WTC11 (cell line): ENCODE measurements at regions not wholly inside any gene's neighbourhood (a gene's known extent, or its start where the extent isn't known, plus 50 kb on each side); places are given as distances from the start of the nearest gene placed in this dataset.

ENCODE experiments used
- ATAC-seq: fragments of 200-7000 bp; cut with Tn5 transposase; 2 replicates; pipeline ENCODE4 v1.10.0; 2021; ENCODE audit warnings: mild to moderate bottlenecking, moderate library complexity
- CTCF ChIA-PET: fragments of 300-600 bp; sonication (Branson Sonifier 250); formaldehyde crosslinking; loops from one replicate; lab custom pipeline; 2021; ENCODE audit warnings: antibody characterized with exemption; lab: Charles Lee
- POLR2A ChIA-PET: fragments of 350-600 bp; sonication (Branson Sonifier 250); formaldehyde crosslinking; loops from one replicate; lab custom pipeline; 2021; ENCODE audit warnings: antibody characterized with exemption; lab: Charles Lee
- DNase-seq: peaks from one replicate; pipeline ENCODE4 v3.0.0; 2021; ENCODE audit warnings: low spot score
- H3K27ac Mint-ChIP-seq: 2 replicates; pipeline ENCODE4 v1.8.0; 2021; ENCODE audit warnings: mixed read lengths
- H3K27me3 Mint-ChIP-seq: 2 replicates; pipeline ENCODE4 v1.8.0; 2021; ENCODE audit warnings: low read depth, mild to moderate bottlenecking, moderate library complexity, mixed read lengths
- H3K36me3 Mint-ChIP-seq: 2 replicates; pipeline ENCODE4 v1.8.0; 2021; ENCODE audit warnings: mixed read lengths
- H3K4me1 Mint-ChIP-seq: 2 replicates; pipeline ENCODE4 v1.8.0; 2022; ENCODE audit warnings: mixed read lengths
- H3K4me3 Mint-ChIP-seq: 2 replicates; pipeline ENCODE4 v1.8.0; 2021; ENCODE audit warnings: mild to moderate bottlenecking, moderate library complexity, mixed read lengths
- H3K9me3 Mint-ChIP-seq: 2 replicates; pipeline ENCODE4 v1.8.0; 2021; ENCODE audit warnings: mixed read lengths
- EMX1 ChIP-seq: fragments of 250-450 bp; sonication (Bioruptor Pico); IDR thresholded peaks from 2 replicates; pipeline ENCODE4 v1.8.0; 2021; ENCODE audit warnings: mild to moderate bottlenecking
- ERG ChIP-seq: fragments of 250-450 bp; sonication (Bioruptor Pico); IDR thresholded peaks from 2 replicates; pipeline ENCODE4 v1.8.0; 2021; ENCODE audit warnings: mild to moderate bottlenecking
- FOXP1 ChIP-seq: sonication (generic); formaldehyde crosslinking; IDR thresholded peaks from 2 replicates; pipeline ENCODE4 v1.8.0; 2022; ENCODE audit warnings: missing genetic modification reagents, mild to moderate bottlenecking, moderate library complexity, borderline replicate concordance
- FOXP4 ChIP-seq: sonication (generic); formaldehyde crosslinking; IDR thresholded peaks from 2 replicates; pipeline ENCODE4 v1.8.0; 2022; ENCODE audit warnings: mild to moderate bottlenecking, missing genetic modification reagents
- MXD4 ChIP-seq: fragments of 250-450 bp; sonication (Bioruptor Pico); IDR thresholded peaks from 2 replicates; pipeline ENCODE4 v1.8.0; 2021; ENCODE audit warnings: mild to moderate bottlenecking, moderate library complexity, borderline replicate concordance
- NR3C1 ChIP-seq: sonication (generic); formaldehyde crosslinking; conservative IDR thresholded peaks from 2 replicates; pipeline ENCODE4 v1.8.1; 2023; ENCODE audit warnings: low read depth, mild to moderate bottlenecking, missing genetic modification reagents
- OVOL2 ChIP-seq: fragments of 250-450 bp; sonication (Bioruptor Pico); IDR thresholded peaks from 2 replicates; pipeline ENCODE4 v1.9.0; 2021; ENCODE audit warnings: mild to moderate bottlenecking, borderline replicate concordance
- PRDM15 ChIP-seq: sonication (generic); formaldehyde crosslinking; IDR thresholded peaks from 2 replicates; pipeline ENCODE4 v1.8.0; 2022; ENCODE audit warnings: missing genetic modification reagents
- RORB ChIP-seq: fragments of 250-450 bp; sonication (Bioruptor Pico); IDR thresholded peaks from 2 replicates; pipeline ENCODE4 v1.9.0; 2021; ENCODE audit warnings: mild to moderate bottlenecking
- SMAD3 ChIP-seq: sonication (generic); formaldehyde crosslinking; IDR thresholded peaks from 2 replicates; pipeline ENCODE4 v1.8.0; 2022; ENCODE audit warnings: missing genetic modification reagents, mild to moderate bottlenecking, borderline replicate concordance
- TEAD1 ChIP-seq: sonication (generic); formaldehyde crosslinking; IDR thresholded peaks from 2 replicates; pipeline ENCODE4 v1.8.0; 2022; ENCODE audit warnings: mild to moderate bottlenecking, missing genetic modification reagents
- TEAD4 ChIP-seq: sonication (generic); formaldehyde crosslinking; IDR thresholded peaks from 2 replicates; pipeline ENCODE4 v1.8.0; 2022; ENCODE audit warnings: mild to moderate bottlenecking, missing genetic modification reagents
- ZBTB21 ChIP-seq: sonication (generic); formaldehyde crosslinking; IDR thresholded peaks from 2 replicates; pipeline ENCODE4 v1.8.1; 2023; ENCODE audit warnings: mild to moderate bottlenecking, missing genetic modification reagents, borderline replicate concordance
- ZNF232 ChIP-seq: sonication (generic); formaldehyde crosslinking; IDR thresholded peaks from 2 replicates; pipeline ENCODE4 v1.8.0; 2022; ENCODE audit warnings: mild to moderate bottlenecking, missing genetic modification reagents
- ZNF396 ChIP-seq: fragments of 250-450 bp; sonication (Bioruptor Pico); IDR thresholded peaks from 2 replicates; pipeline ENCODE4 v1.8.0; 2021; ENCODE audit warnings: mild to moderate bottlenecking, moderate library complexity, borderline replicate concordance
- ZSCAN18 ChIP-seq: fragments of 250-450 bp; sonication (Bioruptor Pico); IDR thresholded peaks from 2 replicates; pipeline ENCODE4 v2.1.2; 2022; ENCODE audit warnings: mild to moderate bottlenecking, moderate library complexity

- H3K27me3 Mint-ChIP-seq, result no peaks in the 10 kb centered on the region; the same call in 1 of the 2 replicates
- peaks cover 5% of the 10 kb centered on the region; the same call in 1 of the 2 replicates for H3K36me3 Mint-ChIP-seq
- H3K27ac Mint-ChIP-seq, result peak overlapping the region; percentile 70
- ChIA-PET CTCF (interaction anchor here (0.6 to 3.4 kb wide), 3 partner anchors 72 to 322 kb away, joined by 4 to 20 read pairs (median 17); no protein-coding TSS in a partner anchor), POLR2A (no interaction called here)
- H3K4me1 Mint-ChIP-seq, result peaks cover 84% of the 10 kb centered on the region
- TF ChIP-seq EMX1 (CRISPR knock-in tag), result no peak
- no peak for TF ChIP-seq PRDM15 (CRISPR knock-in tag)
- TF ChIP-seq OVOL2 (CRISPR knock-in tag), result no peak
- TF ChIP-seq TEAD1 (CRISPR knock-in tag), result no peak
- no peak for TF ChIP-seq ZBTB21
- no peak for TF ChIP-seq TEAD4
- TF ChIP-seq NR3C1, result no peak
- TF ChIP-seq ZSCAN18 (CRISPR knock-in tag), result no peak
- no peak for TF ChIP-seq ZNF396 (CRISPR knock-in tag)
- H3K4me3 Mint-ChIP-seq, result peak overlapping the region; percentile 76
- peaks cover 4% of the 10 kb centered on the region for H3K9me3 Mint-ChIP-seq
- DNase-seq (no peak), ATAC-seq (no peak)
These were observed 127.0 kb downstream of the MRPS6 start for GRCh38 chr21:34200288-34200905.

- H3K27ac Mint-ChIP-seq, result peak overlapping the region; percentile 98
- peaks cover 4% of the 10 kb centered on the region for H3K9me3 Mint-ChIP-seq
- TF ChIP-seq ZNF396 (CRISPR knock-in tag) (no peak), FOXP4 (CRISPR knock-in tag) (no peak)
- TF ChIP-seq, all 79 proteins: peak for 0
- peaks cover 83% of the 10 kb centered on the region for H3K4me1 Mint-ChIP-seq
- peak overlapping the region; percentile 76 for H3K4me3 Mint-ChIP-seq
- no peaks in the 10 kb centered on the region; the same call in 1 of the 2 replicates for H3K27me3 Mint-ChIP-seq
- H3K36me3 Mint-ChIP-seq, result peaks cover 5% of the 10 kb centered on the region; the same call in 1 of the 2 replicates
- no peak for ATAC-seq
- DNase-seq, result no peak
- ChIA-PET POLR2A (interaction anchor here (1.1 to 1.9 kb wide), 4 partner anchors 41 to 128 kb away, joined by 3 to 9 read pairs (median 4); partner anchors contain the start of genes MRPS6 and SLC5A3), CTCF (interaction anchor here (0.6 to 4.6 kb wide), 12 partner anchors 14 to 322 kb away, joined by 3 to 27 read pairs (median 6); partner anchors contain the start of genes MRPS6 and SLC5A3)
These were observed 127.6 kb downstream of the MRPS6 start for GRCh38 chr21:34201001-34201400.

GRCh38 chr21:34201481-34201858 is 128.1 kb downstream of the MRPS6 start:
- H3K36me3 Mint-ChIP-seq, result peaks cover 5% of the 10 kb centered on the region; the same call in 1 of the 2 replicates
- TF ChIP-seq FOXP1 (CRISPR knock-in tag) (no peak), ZSCAN18 (CRISPR knock-in tag) (no peak), SMAD3 (CRISPR knock-in tag) (no peak), MXD4 (CRISPR knock-in tag) (no peak), RORB (no peak), ERG (CRISPR knock-in tag) (no peak), ZNF232 (no peak)
- TF ChIP-seq, all 79 proteins: peak for 0
- no peak for DNase-seq
- ChIA-PET POLR2A (interaction anchor here (0.7 to 1.9 kb wide), 5 partner anchors 42 to 128 kb away, joined by 3 to 9 read pairs (median 3); partner anchors contain the start of genes MRPS6 and SLC5A3), CTCF (interaction anchor here (0.6 to 4.6 kb wide), 14 partner anchors 15 to 309 kb away, joined by 3 to 27 read pairs (median 6); partner anchors contain the start of genes MRPS6 and SLC5A3)
- peak overlapping the region; percentile 98 for H3K27ac Mint-ChIP-seq
- H3K4me3 Mint-ChIP-seq, result peak overlapping the region; percentile 76
- H3K9me3 Mint-ChIP-seq, result peaks cover 4% of the 10 kb centered on the region
- ATAC-seq, result no peak
- no peaks in the 10 kb centered on the region; the same call in 1 of the 2 replicates for H3K27me3 Mint-ChIP-seq
- H3K4me1 Mint-ChIP-seq, result peaks cover 83% of the 10 kb centered on the region
